PC-9 (cell line): ENCODE measurements at regions not wholly inside any gene's neighbourhood (a gene's known extent, or its start where the extent isn't known, plus 50 kb on each side); places are given as distances from the start of the nearest gene placed in this dataset.
"Not testable (repeated sequence)": the region's sequence is repeated elsewhere in the genome, so short reads cannot be mapped to it uniquely, and the experiment has no call there.

Experiments used
- BruUV-seq: library from RNA; stranded (reverse); fragments of 400-500 nt; replicated peaks from 2 replicates; lab custom pipeline; 2021; lab: Mats Ljungman, UMichigan
- CTCF ChIA-PET: fragments of 300-600 bp; sonication (Branson Sonifier 250); formaldehyde crosslinking; loops from one replicate; lab custom pipeline; 2022; ENCODE audit warnings: antibody characterized with exemption; lab: Charles Lee
- POLR2A ChIA-PET: fragments of 300-600 bp; sonication (Branson Sonifier 250); formaldehyde crosslinking; loops from one replicate; lab custom pipeline; 2022; ENCODE audit warnings: antibody characterized with exemption; ENCODE audit not compliant: unreplicated experiment; lab: Charles Lee
- DNase-seq, 2 experiments: peaks; one replicate each; pipeline versions ENCODE4 v3.0.0 to v3.0.0-alpha.2; 2015 to 2022; ENCODE audit warnings: mixed read lengths in 1 of 2
- H2AFZ ChIP-seq: fragments of 200-600 bp; sonication (generic); 2 replicates; pipeline ENCODE4 v1.8.1; 2017; ENCODE audit warnings: antibody characterized with exemption
- H3F3A ChIP-seq: fragments of 200-600 bp; sonication (generic); 2 replicates; pipeline ENCODE4 v1.8.1; 2017; ENCODE audit warnings: antibody characterized with exemption, mild to moderate bottlenecking, low read depth; ENCODE audit not compliant: insufficient read depth
- H3K27ac ChIP-seq: fragments of 200-600 bp; sonication (generic); 2 replicates; pipeline ENCODE4 v1.6.1; 2016; ENCODE audit warnings: mixed run types
- H3K27me3 ChIP-seq: fragments of 200-600 bp; sonication (generic); 2 replicates; pipeline ENCODE4 v1.6.1; 2016; ENCODE audit warnings: low read depth, mixed run types; ENCODE audit not compliant: insufficient read depth
- H3K36me3 ChIP-seq: fragments of 200-600 bp; sonication (generic); 2 replicates; pipeline ENCODE4 v1.6.1; 2016; ENCODE audit warnings: low read depth, mixed run types
- H3K4me1 ChIP-seq: fragments of 200-600 bp; sonication (generic); replicated peaks from 2 replicates; pipeline ENCODE4 v1.6.1; 2016; ENCODE audit warnings: mixed run types; ENCODE audit not compliant: insufficient read depth
- H3K4me2 ChIP-seq: fragments of 200-600 bp; sonication (generic); 2 replicates; pipeline ENCODE4 v1.6.1; 2017; ENCODE audit warnings: mixed run types
- H3K4me3 ChIP-seq: fragments of 200-600 bp; sonication (generic); 2 replicates; pipeline ENCODE4 v1.6.1; 2016; ENCODE audit warnings: mixed run types
- H3K79me2 ChIP-seq: fragments of 200-600 bp; sonication (generic); 2 replicates; pipeline ENCODE4 v1.6.1; 2017; ENCODE audit warnings: low read depth, mixed run types
- H3K9me2 ChIP-seq: fragments of 200-600 bp; sonication (generic); 2 replicates; pipeline ENCODE4 v1.8.1; 2017; ENCODE audit warnings: mild to moderate bottlenecking; ENCODE audit not compliant: insufficient read depth
- H3K9me3 ChIP-seq: fragments of 200-600 bp; sonication (generic); 2 replicates; pipeline ENCODE4 v1.8.1; 2016; ENCODE audit warnings: low read depth; ENCODE audit not compliant: insufficient read depth
- H4K20me1 ChIP-seq: fragments of 200-600 bp; sonication (generic); 2 replicates; pipeline ENCODE4 v1.8.1; 2017; ENCODE audit not compliant: insufficient read depth
- EZH2 ChIP-seq: fragments of 200-600 bp; sonication (generic); IDR thresholded peaks from 2 replicates; pipeline ENCODE4 v1.8.0; 2017; ENCODE audit warnings: antibody characterized with exemption, low read depth
- intact Hi-C: fragments of 100-400 bp; cut with micrococcal nuclease; formaldehyde crosslinking; loops from one replicate; pipeline ENCODE4 v1.10.0; 2022; ENCODE audit not compliant: unreplicated experiment
- TF ChIP-seq, protein P1 (sequence below): fragments of 200-600 bp; sonication (generic); conservative IDR thresholded peaks from 2 replicates; pipeline ENCODE4 v1.6.1; 2017; ENCODE audit warnings: mixed run types, antibody characterized with exemption, mild to moderate bottlenecking, moderate library complexity

- no peaks in the 10 kb centered on the region for H3F3A ChIP-seq
- H3K27me3 ChIP-seq: no peaks in the 10 kb centered on the region
- no TSS peak for BruUV-seq
- no peak for DNase-seq
- no peak for TF ChIP-seq EZH2
- TF ChIP-seq, protein P1, sequence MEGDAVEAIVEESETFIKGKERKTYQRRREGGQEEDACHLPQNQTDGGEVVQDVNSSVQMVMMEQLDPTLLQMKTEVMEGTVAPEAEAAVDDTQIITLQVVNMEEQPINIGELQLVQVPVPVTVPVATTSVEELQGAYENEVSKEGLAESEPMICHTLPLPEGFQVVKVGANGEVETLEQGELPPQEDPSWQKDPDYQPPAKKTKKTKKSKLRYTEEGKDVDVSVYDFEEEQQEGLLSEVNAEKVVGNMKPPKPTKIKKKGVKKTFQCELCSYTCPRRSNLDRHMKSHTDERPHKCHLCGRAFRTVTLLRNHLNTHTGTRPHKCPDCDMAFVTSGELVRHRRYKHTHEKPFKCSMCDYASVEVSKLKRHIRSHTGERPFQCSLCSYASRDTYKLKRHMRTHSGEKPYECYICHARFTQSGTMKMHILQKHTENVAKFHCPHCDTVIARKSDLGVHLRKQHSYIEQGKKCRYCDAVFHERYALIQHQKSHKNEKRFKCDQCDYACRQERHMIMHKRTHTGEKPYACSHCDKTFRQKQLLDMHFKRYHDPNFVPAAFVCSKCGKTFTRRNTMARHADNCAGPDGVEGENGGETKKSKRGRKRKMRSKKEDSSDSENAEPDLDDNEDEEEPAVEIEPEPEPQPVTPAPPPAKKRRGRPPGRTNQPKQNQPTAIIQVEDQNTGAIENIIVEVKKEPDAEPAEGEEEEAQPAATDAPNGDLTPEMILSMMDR: no peak
- H2AFZ ChIP-seq: no peak overlapping the region
- intact Hi-C loops: no loop called here
- ChIA-PET POLR2A (interaction anchor here (0.6 kb wide), 1 partner anchor 81 kb away, joined by 7 read pairs; no protein-coding TSS in a partner anchor), CTCF (no interaction called here)
- no peak overlapping the region for H3K4me3 ChIP-seq
- H3K36me3 ChIP-seq: no peaks in the 10 kb centered on the region
- no peak overlapping the region for H3K4me2 ChIP-seq
- H4K20me1 ChIP-seq: no peaks in the 10 kb centered on the region
- no peaks in the 10 kb centered on the region for H3K9me2 ChIP-seq
- H3K79me2 ChIP-seq: no peaks in the 10 kb centered on the region
- peaks cover 2% of the 10 kb centered on the region; the same call in 1 of the 2 replicates for H3K9me3 ChIP-seq
- H3K4me1 ChIP-seq: peaks cover 6% of the 10 kb centered on the region
- no peak overlapping the region for H3K27ac ChIP-seq
Measured at GRCh38 chr1:221583465-221583864, 158.4 kb downstream of the DUSP10 start.

DNA sequence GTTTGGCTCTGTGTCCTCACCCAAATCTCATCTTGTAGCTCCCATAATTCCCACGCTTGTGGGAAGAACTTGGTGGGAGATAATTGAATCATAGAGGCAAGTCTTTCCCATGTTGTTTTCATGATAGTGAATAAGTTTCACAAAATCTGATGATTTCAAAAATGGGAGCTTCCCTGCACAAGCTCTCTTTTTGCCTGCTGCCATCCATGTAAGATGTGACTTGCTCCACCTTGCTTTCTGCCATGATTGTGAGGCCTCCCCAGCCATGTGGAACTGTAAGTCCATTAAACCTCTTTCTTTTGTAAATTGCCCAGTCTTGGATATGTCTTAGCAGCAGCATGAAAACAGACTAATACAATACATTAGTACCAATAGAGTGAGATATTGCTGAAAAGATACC, 154.9 kb downstream of the DUSP10 start:
- DNase-seq, POLR2A ChIA-PET: not testable (repeated sequence)

GRCh38 chr1:221591250-221591649, 150.6 kb downstream of the DUSP10 start:
- H4K20me1 ChIP-seq, H3K4me1 ChIP-seq, H3K27me3 ChIP-seq, H3K27ac ChIP-seq, CTCF ChIA-PET, H3K4me2 ChIP-seq, BruUV-seq, H3K4me3 ChIP-seq, H2AFZ ChIP-seq, POLR2A ChIA-PET, DNase-seq, H3K36me3 ChIP-seq, H3F3A ChIP-seq, intact Hi-C loops, H3K9me3 ChIP-seq, H3K9me2 ChIP-seq, H3K79me2 ChIP-seq: not testable (repeated sequence)

More for the DNA sequence above, 154.9 kb downstream of the DUSP10 start:
- H3K27ac ChIP-seq, intact Hi-C loops, BruUV-seq, H3K27me3 ChIP-seq, H3K36me3 ChIP-seq, H3K9me2 ChIP-seq, H2AFZ ChIP-seq, H3K79me2 ChIP-seq, H3K9me3 ChIP-seq, H3K4me1 ChIP-seq, H4K20me1 ChIP-seq, H3K4me3 ChIP-seq, CTCF ChIA-PET, H3K4me2 ChIP-seq, H3F3A ChIP-seq: not testable (repeated sequence)

DNA sequence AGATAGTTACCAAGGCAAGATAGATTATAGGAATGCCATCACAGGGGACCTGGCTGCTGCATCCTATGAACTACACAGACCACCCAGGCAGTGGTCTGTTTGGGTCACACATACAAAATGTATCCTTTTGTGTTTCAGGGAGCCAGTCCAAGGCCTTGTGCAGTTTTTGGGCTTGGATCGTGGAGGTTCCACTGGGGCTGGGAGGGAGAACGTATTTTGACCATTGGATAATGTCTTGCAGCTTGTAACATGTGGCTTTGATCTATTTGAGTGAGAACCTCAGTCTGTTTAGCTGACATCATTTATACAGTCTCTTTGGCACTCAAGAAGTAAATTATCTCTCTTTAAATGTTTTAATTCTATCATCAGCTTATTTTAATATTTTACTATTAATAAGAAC, 147.3 kb downstream of the DUSP10 start:
- no peak overlapping the region for H3K4me2 ChIP-seq
- no peak for DNase-seq
- CTCF ChIA-PET: no interaction called here
- intact Hi-C loops: no loop called here
- no peaks in the 10 kb centered on the region for H3K79me2 ChIP-seq
- no peaks in the 10 kb centered on the region for H3F3A ChIP-seq
- H4K20me1 ChIP-seq: no peaks in the 10 kb centered on the region
- no peaks in the 10 kb centered on the region for H3K4me1 ChIP-seq
- H3K4me3 ChIP-seq: no peak overlapping the region
- no peaks in the 10 kb centered on the region for H3K27me3 ChIP-seq
- BruUV-seq: no TSS peak
- H3K36me3 ChIP-seq: no peaks in the 10 kb centered on the region
- POLR2A ChIA-PET: no interaction called here
- H3K9me3 ChIP-seq: no peaks in the 10 kb centered on the region
- H2AFZ ChIP-seq: no peak overlapping the region
- no peak for TF ChIP-seq EZH2
- TF ChIP-seq, protein P1: no peak
- no peaks in the 10 kb centered on the region for H3K9me2 ChIP-seq
- H3K27ac ChIP-seq: no peak overlapping the region
